GM18511 (cell line): ENCODE measurements at regions not wholly inside any gene's neighbourhood (a gene's known extent, or its start where the extent isn't known, plus 50 kb on each side); places are given as distances from the start of the nearest gene placed in this dataset.

ENCODE experiments used
- ATAC-seq: cut with Tn5 transposase; IDR thresholded peaks from one replicate; pipeline ENCODE4 v1.9.1; 2021; ENCODE audit warnings: mild to moderate bottlenecking, moderate library complexity; ENCODE audit not compliant: unreplicated experiment

GRCh38 chr9:129507805-129508204 is 113.1 kb downstream of the C9orf50 start:
- no peak for ATAC-seq

DNA sequence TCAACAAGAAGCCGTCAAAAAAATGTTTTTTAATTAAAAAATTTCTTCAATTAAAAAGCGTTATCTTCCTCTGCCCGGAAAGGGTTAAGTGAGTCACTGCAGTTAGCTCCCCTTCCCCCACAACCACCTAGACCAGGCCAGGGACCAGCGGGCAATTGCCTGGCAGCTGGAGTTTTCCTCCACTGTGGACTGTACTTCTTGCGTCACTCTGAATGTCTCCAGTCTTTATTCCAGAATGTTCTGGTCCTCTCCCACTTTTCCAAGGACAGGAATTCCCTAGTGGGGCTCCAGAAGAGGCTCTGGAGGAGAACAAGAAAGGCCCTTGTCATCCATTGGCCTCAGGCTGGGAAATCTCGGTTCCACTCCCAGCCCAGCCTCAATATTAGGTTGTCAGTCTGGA is 114.0 kb downstream of the C9orf50 start:
- ATAC-seq = no peak

GRCh38 chr9:129506041-129506440 is 114.9 kb downstream of the C9orf50 start:
- ATAC-seq = no peak

GRCh38 chr9:129505270-129505902 is 115.5 kb downstream of the C9orf50 start:
- ATAC-seq = no peak

DNA sequence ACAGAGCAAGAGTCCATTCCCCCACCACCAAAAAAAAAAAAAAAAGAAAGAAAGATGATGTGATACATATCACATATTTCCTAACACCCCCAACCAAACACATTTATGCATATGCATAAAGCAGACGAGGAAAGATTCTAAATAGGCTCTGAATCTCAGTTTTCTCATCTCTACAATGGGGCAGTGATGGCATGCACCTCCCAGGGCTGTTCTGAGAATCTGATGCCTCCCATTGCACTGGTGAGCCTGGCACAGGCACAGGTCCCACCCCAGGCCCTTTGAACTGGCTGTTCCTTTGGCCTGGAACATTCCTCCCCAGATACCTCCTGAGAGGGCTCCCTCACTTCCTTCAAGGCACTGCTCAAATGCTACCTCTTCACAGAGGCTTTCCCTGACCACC is 116.5 kb downstream of the C9orf50 start:
- ATAC-seq = no peak

- no peak for ATAC-seq
These were observed 119.1 kb downstream of the C9orf50 start for GRCh38 chr9:129501771-129502319.

GRCh38 chr9:129500863-129501770 is 119.8 kb downstream of the C9orf50 start:
- no peak for ATAC-seq

DNA sequence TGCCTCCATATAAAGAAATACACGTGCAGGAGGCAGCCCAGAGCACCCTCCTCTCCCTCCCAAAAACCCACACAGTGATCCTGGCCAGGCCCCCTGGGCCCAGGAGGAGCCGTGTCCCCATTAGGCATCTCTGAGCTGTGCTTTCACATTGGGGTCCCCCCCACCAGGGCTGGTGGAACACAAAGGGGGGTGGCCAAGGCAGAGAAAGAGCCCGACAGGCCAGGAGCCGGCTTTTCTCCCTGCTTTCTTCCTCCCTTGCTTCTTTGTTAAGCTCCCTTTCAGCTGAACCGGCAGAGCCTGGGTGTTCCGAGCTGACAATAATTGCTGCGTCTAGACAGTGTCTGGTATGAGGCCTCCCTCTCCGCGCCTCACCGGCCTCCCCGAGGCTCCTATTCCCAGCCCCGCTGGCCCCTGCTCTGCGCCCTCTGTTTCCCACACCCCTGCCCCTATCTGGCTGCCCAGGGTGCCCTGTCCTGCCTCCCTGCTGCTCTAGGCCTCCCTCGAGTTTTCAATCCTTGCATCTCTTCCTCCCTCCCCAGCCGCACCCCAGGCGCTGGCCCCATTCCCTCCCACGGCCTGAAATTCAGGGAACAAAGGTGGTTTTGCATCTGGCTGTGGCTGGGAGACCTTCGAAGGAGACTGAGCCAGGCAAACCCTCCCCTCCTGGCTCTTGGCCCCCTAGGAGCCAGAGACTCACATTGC is 120.6 kb downstream of the C9orf50 start:
- no peak for ATAC-seq

DNA sequence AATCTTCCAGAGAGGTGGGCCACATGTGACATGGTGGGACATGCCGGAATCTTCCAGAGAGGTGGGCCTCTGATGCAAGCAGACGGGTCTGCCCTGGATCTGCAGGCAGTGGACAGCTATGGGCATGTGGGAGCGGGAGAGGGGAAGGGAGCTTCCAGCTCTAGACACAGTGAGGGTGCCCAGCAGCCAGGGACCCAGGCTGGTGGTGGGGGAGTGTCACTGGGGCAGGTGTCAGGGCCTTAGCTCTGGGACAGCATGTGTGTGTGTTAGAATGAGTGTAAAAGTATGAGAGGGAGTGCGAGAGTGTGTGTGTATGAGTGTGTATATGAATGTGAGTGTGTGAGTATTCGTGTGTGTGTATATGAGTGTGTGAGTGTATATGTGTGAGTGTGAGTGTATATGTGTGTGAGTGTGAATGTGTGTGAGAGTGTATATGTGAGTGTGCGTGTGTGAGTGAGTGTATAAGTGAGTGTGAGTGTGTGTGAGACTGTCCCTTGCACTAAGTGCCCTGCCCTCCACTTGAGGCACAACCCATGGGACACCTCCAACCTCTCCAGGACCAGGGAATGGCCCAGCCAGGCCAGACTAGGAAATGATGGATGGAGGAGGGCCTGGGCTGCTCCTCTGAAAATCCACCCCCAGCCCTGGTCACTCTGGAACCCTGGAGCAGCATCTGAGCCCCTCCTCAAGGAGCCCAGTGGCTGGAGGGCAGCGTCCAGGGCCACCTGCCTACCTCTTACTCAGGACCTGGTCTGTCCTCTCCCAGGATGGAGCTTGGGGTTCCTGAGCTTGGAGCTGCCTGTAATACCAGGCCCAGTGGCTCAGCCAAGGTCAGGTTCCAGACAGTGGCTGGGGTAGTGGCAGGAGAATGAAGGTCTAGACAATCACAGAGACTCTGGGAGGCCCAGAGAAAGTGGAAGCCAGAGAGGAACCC is 122.2 kb downstream of the C9orf50 start:
- no peak for ATAC-seq

DNA sequence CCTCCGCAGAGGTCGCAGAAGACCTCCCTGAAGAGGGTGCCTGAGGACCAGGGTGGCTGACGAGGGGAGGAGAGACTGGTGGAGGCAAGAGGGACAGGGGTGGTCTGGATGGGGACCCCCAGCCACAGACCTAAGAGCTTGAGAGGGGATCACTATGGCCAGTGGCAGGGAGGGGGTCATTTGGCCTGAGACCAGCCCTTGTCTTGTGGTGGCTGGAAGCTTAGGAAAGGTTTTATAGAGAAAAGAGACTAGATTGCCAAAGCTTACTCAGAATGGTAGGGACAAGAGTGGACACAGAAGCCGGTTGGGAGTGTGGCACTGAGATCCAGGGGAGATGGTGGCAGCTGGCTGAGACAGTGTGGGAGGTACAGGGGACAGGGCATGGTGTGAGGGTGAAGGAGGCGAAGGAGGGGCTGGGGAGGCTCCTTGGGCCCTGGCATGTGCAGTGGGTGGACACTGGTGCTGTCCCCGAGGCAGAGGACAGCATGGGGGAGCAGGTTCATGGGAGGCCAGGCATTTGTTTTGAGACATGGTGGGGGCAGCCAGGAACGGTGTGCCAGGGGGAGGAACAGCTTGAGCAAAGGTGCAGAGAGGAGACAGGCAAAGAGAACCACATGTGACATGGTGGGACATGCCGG is 123.0 kb downstream of the C9orf50 start:
- no peak for ATAC-seq

DNA sequence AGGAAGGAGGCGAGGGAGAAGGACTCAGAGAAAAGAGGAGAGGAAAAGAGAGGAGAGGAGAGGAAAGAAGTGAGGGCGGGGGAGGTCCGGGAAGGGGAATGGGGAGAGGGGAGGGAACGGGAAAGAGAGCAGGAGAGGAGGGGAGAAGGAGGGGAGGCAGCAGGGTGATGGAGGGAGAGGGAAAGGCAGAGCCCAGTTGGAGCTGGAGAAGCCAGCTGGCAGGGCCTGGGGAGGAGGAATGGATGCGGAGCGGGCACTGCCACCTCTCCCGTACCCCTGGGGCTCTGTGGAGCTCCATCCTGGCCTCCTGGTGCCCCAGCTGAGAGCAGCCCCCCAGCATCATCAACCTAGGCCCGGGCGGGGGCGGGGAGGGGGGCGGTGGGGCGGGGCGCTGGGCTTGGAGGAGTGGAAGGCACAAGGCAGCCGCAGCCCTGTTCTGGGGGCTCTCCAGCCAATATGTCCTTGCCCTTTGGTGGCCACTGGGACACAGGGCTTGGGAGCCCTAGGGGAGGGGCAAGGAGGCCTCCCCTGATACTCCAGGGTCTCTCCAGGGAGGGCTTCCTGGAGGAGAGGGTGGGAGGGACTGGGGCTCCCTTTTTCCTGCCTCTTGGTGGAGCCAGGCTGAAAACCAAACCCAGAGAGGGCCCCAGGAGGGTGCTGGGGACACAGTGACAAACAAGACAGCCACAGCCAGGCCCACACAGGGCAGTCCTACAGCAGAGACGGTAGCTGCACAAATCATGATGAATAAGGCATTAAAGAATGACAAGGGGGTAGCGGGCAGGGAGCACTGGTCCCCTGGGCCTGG is 123.7 kb downstream of the C9orf50 start:
- ATAC-seq = no peak

DNA sequence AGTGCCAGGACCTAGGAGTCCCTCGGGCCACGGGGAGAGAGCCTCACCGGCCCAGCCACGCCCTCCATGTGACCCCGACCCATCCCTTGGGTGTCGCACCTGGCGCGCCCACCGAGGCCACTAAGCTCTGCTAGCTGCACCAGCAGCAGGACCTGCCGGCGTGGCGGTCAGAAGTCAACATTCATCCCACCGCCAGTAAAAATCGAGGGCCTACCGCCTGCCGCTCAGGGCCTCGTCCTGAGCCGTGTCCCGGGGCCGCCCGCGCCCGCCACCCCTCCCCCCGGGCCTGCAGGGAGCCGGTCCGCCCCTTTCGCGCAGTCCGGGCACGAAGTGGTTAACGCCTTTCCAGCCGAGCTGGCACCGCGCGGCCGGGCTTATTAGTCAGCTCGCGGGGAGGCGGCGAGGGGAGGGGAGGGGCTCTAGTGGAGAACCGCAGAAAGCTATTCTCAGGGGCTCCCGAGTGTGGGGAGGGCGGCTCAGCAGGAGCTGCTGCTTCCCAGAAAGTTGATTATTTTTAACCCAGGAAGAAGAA is 124.4 kb downstream of the C9orf50 start:
- ATAC-seq = peak; percentile 59

- peak; percentile 81 for ATAC-seq
These were observed 125.1 kb downstream of the C9orf50 start for GRCh38 chr9:129495620-129496472.

- no peak for ATAC-seq
These were observed 126.7 kb downstream of the C9orf50 start for GRCh38 chr9:129494113-129494789.

DNA sequence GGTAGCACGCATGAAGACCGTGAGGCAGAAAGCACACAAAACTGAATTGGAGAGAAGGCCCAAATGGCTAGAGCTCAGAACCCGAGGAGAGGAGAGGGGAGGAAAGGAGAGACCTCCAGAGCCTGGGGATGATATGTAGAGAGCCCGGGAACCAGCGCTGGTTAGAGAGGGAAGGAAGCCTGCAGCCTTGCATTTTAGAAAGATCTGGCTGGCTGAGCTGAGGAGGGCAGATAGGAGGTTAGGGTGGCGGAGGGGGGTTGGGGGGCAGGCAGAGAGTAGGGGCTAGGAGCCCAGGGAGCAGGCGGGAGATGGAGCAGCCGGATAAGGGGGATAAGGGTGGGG is 127.2 kb downstream of the C9orf50 start:
- no peak for ATAC-seq

- ATAC-seq = no peak
These were observed 127.7 kb downstream of the C9orf50 start for GRCh38 chr9:129493002-129493705.

DNA sequence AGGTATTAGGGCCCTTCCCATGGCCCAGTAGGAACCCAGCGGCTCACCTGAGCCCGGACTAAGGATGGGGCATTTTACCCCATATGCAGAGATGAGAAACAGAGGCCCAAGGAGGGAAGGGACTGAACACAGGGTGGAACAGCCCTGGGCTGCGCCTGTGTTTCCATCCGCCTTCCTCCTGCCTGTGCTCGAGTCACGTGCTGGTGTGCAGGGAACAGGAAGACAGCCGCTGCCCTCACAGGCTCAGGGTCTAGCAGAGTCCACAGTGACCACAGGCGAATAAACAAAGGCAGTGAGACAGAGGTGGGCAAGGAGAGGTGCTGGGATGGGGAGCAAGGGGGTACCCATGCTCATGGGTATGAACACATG is 129.4 kb downstream of the C9orf50 start:
- ATAC-seq = no peak
